CD14-positive monocyte (primary cell): ENCODE measurements at regions not wholly inside any gene's neighbourhood (a gene's known extent, or its start where the extent isn't known, plus 50 kb on each side); places are given as distances from the start of the nearest gene placed in this dataset.

ENCODE experiments used
- DNase-seq, 3 donors: peaks; one replicate each; pipeline ENCODE4 v3.0.0-alpha.2; 2011 to 2022
- H2AFZ ChIP-seq: 2 replicates; pipeline ENCODE4 v1.6.0; 2012; ENCODE audit warnings: mild to moderate bottlenecking, low read depth, low read length, inconsistent platforms; ENCODE audit not compliant: insufficient read depth, poor library complexity, severe bottlenecking
- H3K27ac ChIP-seq, 2 donors: 1 replicate in 1 of 2; 2 replicates in 1 of 2; pipeline ENCODE4 v1.5.1; 2012 to 2013; ENCODE audit warnings: low read length in 2 of 2, control low read depth in 1 of 2, inconsistent platforms in 1 of 2, low read depth in 1 of 2, mild to moderate bottlenecking in 1 of 2
- H3K27me3 ChIP-seq, 2 donors: one replicate each; pipeline versions ENCODE4 v1.6.0 to v1.6.1; 2011 to 2013; ENCODE audit warnings: low read length in 2 of 2; ENCODE audit not compliant: control insufficient read depth in 2 of 2, insufficient read depth in 2 of 2
- H3K36me3 ChIP-seq, 2 donors: replicated peaks in 1 of 2; 1 replicate in 1 of 2; 2 replicates in 1 of 2; pipeline versions ENCODE4 v1.5.1 to v1.6.1; 2012 to 2013; ENCODE audit warnings: low read length in 2 of 2, control low read depth in 1 of 2, inconsistent platforms in 1 of 2, mild to moderate bottlenecking in 1 of 2; ENCODE audit not compliant: insufficient read depth in 2 of 2, control insufficient read depth in 1 of 2
- H3K4me1 ChIP-seq, 2 donors: 1 replicate in 1 of 2; 2 replicates in 1 of 2; pipeline versions ENCODE4 v1.5.1 to v1.6.1; 2012 to 2013; ENCODE audit warnings: low read length in 2 of 2, control low read depth in 1 of 2, inconsistent platforms in 1 of 2, mild to moderate bottlenecking in 1 of 2, moderate library complexity in 1 of 2; ENCODE audit not compliant: insufficient read depth in 2 of 2, control insufficient read depth in 1 of 2
- H3K4me2 ChIP-seq: replicated peaks from 2 replicates; pipeline ENCODE3; 2012; ENCODE audit warnings: low read length, moderate library complexity, mild to moderate bottlenecking; ENCODE audit not compliant: poor library complexity, severe bottlenecking; ENCODE audit errors: extremely low read depth
- H3K4me3 ChIP-seq, 3 experiments: fragments of 200-600 bp in 1 of 3; sonication (generic) in 1 of 3; replicated peaks in 1 of 3; 1 replicate in 2 of 3; 2 replicates in 1 of 3; pipeline ENCODE4 v1.5.1; 2011 to 2013; ENCODE audit warnings: low read length in 3 of 3, mild to moderate bottlenecking in 3 of 3, control low read depth in 2 of 3, low read depth in 2 of 3, inconsistent platforms in 1 of 3, moderate library complexity in 1 of 3
- H3K79me2 ChIP-seq: 2 replicates; pipeline ENCODE4 v1.6.0; 2012; ENCODE audit warnings: mild to moderate bottlenecking, control low read depth, inconsistent platforms, low read length, moderate library complexity; ENCODE audit not compliant: insufficient read depth
- H3K9ac ChIP-seq: 2 replicates; pipeline ENCODE4 v1.6.0; 2017; ENCODE audit warnings: low read length, mild to moderate bottlenecking; ENCODE audit not compliant: insufficient read depth, poor library complexity, severe bottlenecking
- H3K9me3 ChIP-seq, 2 donors: replicated peaks in 1 of 2; 1 replicate in 1 of 2; 2 replicates in 1 of 2; pipeline versions ENCODE4 v1.5.1 to v1.6.1; 2012 to 2013; ENCODE audit warnings: low read length in 2 of 2, control low read depth in 1 of 2; ENCODE audit not compliant: control insufficient read depth in 1 of 2, insufficient read depth in 1 of 2
- H4K20me1 ChIP-seq: 2 replicates; pipeline ENCODE4 v1.6.0; 2012; ENCODE audit warnings: mild to moderate bottlenecking, low read length, control low read depth, moderate library complexity; ENCODE audit not compliant: insufficient read depth
- H3K27ac Mint-ChIP-seq, 7 donors: one replicate each; pipeline ENCODE4 v1.8.0; 2020; ENCODE audit warnings: mild to moderate bottlenecking in 7 of 7, mixed read lengths in 7 of 7, moderate library complexity in 6 of 7, inconsistent platforms in 2 of 7
- H3K27me3 Mint-ChIP-seq, 3 donors: one replicate each; pipeline ENCODE4 v1.8.0; 2021 to 2022; ENCODE audit warnings: low read depth in 3 of 3, mild to moderate bottlenecking in 3 of 3, mixed read lengths in 3 of 3, moderate library complexity in 3 of 3, inconsistent platforms in 1 of 3
- H3K36me3 Mint-ChIP-seq, 2 donors: one replicate each; pipeline ENCODE4 v1.8.0; 2020; ENCODE audit warnings: mixed read lengths in 2 of 2, inconsistent platforms in 1 of 2, mild to moderate bottlenecking in 1 of 2
- H3K4me1 Mint-ChIP-seq: one replicate; pipeline ENCODE4 v1.8.0; 2020; ENCODE audit warnings: mild to moderate bottlenecking, mixed read lengths
- H3K4me3 Mint-ChIP-seq, 2 donors: one replicate each; pipeline ENCODE4 v1.8.0; 2020; ENCODE audit warnings: mild to moderate bottlenecking in 2 of 2, mixed read lengths in 2 of 2, moderate library complexity in 1 of 2
- H3K9me3 Mint-ChIP-seq, 7 donors: one replicate each; pipeline ENCODE4 v1.8.0; 2020 to 2022; ENCODE audit warnings: mixed read lengths in 7 of 7, mild to moderate bottlenecking in 6 of 7, moderate library complexity in 6 of 7, inconsistent platforms in 2 of 7
- WGBS: methylation state at CpG from one replicate; pipeline ENCODE4 v1.1.5; 2013; ENCODE audit warnings: missing lambda C conversion rate; ENCODE audit not compliant: insufficient coverage; 5-methylcytosine and 5-hydroxymethylcytosine counted together
- intact Hi-C, 2 donors: fragments of 100-400 bp; cut with micrococcal nuclease; formaldehyde crosslinking; loops; one replicate each; pipeline versions ENCODE4 v1.15.0 to v1.15.1; 2023
- TF ChIP-seq, protein P1 (sequence below): fragments of 200-600 bp; IDR thresholded peaks from one replicate; pipeline ENCODE4 v1.8.0; 2022; ENCODE audit warnings: antibody characterized with exemption, mild to moderate bottlenecking

GRCh38 chr2:156700681-156701080 lies 264.5 kb downstream of the GPD2 start:
- H4K20me1 ChIP-seq = no peaks in the 10 kb centered on the region
- H2AFZ ChIP-seq = no peak overlapping the region
- no peaks in the 10 kb centered on the region for H3K9me3 ChIP-seq
- H3K4me2 ChIP-seq = no peak overlapping the region
- H3K9ac ChIP-seq = no peak overlapping the region
- no peaks in the 10 kb centered on the region for H3K27me3 ChIP-seq
- intact Hi-C loops = no loop called here
- no peak overlapping the region for H3K27ac ChIP-seq
- H3K36me3 ChIP-seq = no peaks in the 10 kb centered on the region
- H3K27ac Mint-ChIP-seq = no peak overlapping the region
- no peaks in the 10 kb centered on the region for H3K79me2 ChIP-seq
- H3K4me3 Mint-ChIP-seq = no peak overlapping the region
- TF ChIP-seq, protein P1, sequence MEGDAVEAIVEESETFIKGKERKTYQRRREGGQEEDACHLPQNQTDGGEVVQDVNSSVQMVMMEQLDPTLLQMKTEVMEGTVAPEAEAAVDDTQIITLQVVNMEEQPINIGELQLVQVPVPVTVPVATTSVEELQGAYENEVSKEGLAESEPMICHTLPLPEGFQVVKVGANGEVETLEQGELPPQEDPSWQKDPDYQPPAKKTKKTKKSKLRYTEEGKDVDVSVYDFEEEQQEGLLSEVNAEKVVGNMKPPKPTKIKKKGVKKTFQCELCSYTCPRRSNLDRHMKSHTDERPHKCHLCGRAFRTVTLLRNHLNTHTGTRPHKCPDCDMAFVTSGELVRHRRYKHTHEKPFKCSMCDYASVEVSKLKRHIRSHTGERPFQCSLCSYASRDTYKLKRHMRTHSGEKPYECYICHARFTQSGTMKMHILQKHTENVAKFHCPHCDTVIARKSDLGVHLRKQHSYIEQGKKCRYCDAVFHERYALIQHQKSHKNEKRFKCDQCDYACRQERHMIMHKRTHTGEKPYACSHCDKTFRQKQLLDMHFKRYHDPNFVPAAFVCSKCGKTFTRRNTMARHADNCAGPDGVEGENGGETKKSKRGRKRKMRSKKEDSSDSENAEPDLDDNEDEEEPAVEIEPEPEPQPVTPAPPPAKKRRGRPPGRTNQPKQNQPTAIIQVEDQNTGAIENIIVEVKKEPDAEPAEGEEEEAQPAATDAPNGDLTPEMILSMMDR = no peak
- H3K27me3 Mint-ChIP-seq = peaks cover 0 to 3% (median 0%) of the 10 kb centered on the region in 3 donors
- no peak for DNase-seq
- no peaks in the 10 kb centered on the region for H3K36me3 Mint-ChIP-seq
- 60% methylated on average over 1 of the region's 8 CpGs for WGBS
- H3K4me1 Mint-ChIP-seq = no peaks in the 10 kb centered on the region
- H3K4me1 ChIP-seq = no peaks in the 10 kb centered on the region
- H3K9me3 Mint-ChIP-seq = peaks cover 0 to 2% (median 0%) of the 10 kb centered on the region in 7 donors
- H3K4me3 ChIP-seq = no peak overlapping the region

DNA sequence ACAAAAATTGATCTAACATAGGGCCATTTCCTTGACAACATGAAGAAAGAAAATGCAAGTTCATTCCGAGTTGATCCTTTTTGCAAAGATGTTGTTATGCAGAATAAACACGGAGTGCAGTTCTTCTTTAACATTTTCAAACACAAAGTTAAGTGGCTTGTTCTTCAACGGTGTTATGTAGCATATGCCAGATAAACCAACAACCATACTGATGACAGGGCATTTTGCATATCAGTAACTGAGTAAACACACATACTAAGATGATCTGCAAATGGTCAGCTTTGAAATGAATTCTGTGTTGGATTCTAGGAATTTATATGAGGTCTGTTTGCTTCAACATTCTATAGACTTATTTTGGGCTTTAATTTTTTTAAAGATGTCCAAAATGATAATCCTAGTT lies 266.4 kb downstream of the GPD2 start:
- Histone ChIP-seq H3K4me3 (no peak overlapping the region), H3K27ac (no peak overlapping the region), H3K9me3 (no peaks in the 10 kb centered on the region), H3K79me2 (no peaks in the 10 kb centered on the region), H3K4me1 (no peaks in the 10 kb centered on the region), H3K36me3 (no peaks in the 10 kb centered on the region), H3K27me3 (no peaks in the 10 kb centered on the region), H4K20me1 (no peaks in the 10 kb centered on the region), H3K9ac (no peak overlapping the region), H3K4me2 (no peak overlapping the region), H2AFZ (no peak overlapping the region)
- Mint-ChIP-seq H3K27ac (no peak overlapping the region), H3K4me1 (no peaks in the 10 kb centered on the region), H3K27me3 (peaks cover 0 to 3% (median 0%) of the 10 kb centered on the region in 3 donors), H3K4me3 (no peak overlapping the region), H3K9me3 (peaks cover 0 to 2% (median 0%) of the 10 kb centered on the region in 7 donors), H3K36me3 (no peaks in the 10 kb centered on the region)
- WGBS = no CpG with 5 or more reads among the region's 3 CpGs
- intact Hi-C loops = no loop called here
- no peak for DNase-seq
- TF ChIP-seq, protein P1 = no peak
